ENCODE measurements at regions not wholly inside any gene's neighbourhood (a gene's known extent, or its start where the extent isn't known, plus 50 kb on each side); places are given as distances from the start of the nearest gene placed in this dataset.

- no peaks in the 10 kb centered on the region for H3K79me2 ChIP-seq
These were observed 347.7 kb upstream of the SATB1 start for GRCh38 chr3:18772699-18773305.

GRCh38 chr3:18771931-18772330, 346.8 kb upstream of the SATB1 start:
- no peak for TF ChIP-seq CTCF (IDR thresholded peaks at IDR 0.05)
- Histone ChIP-seq H3K9ac (no peak overlapping the region), H3K27ac (no peak overlapping the region), H3K4me2 (ENCODE audit: low read length) (no peak overlapping the region), H3K4me3 (ENCODE audit: low read depth, low read length) (no peak overlapping the region), H3K27me3 (ENCODE audit: control insufficient read depth, insufficient read depth, low read length) (no peaks in the 10 kb centered on the region), H3K36me3 (ENCODE audit: control insufficient read depth, insufficient read depth, low read length) (no peaks in the 10 kb centered on the region), H3K9me3 (ENCODE audit: control insufficient read depth, low read length) (no peaks in the 10 kb centered on the region), H2AFZ (no peak overlapping the region), H3K79me2 (no peaks in the 10 kb centered on the region), H3K4me1 (no peaks in the 10 kb centered on the region)

More at GRCh38 chr3:18772699-18773305, 347.7 kb upstream of the SATB1 start:
- H3K9me3 ChIP-seq (ENCODE audit: control insufficient read depth, low read length): no peaks in the 10 kb centered on the region
- H3K4me2 ChIP-seq (ENCODE audit: low read length): no peak overlapping the region
- no peak overlapping the region for H3K27ac ChIP-seq
- TF ChIP-seq CTCF (IDR thresholded peaks at IDR 0.05): no peak
- no peaks in the 10 kb centered on the region for H3K27me3 ChIP-seq (ENCODE audit: control insufficient read depth, insufficient read depth, low read length)
- no peak overlapping the region for H3K9ac ChIP-seq
- no peaks in the 10 kb centered on the region for H3K4me1 ChIP-seq
- no peak overlapping the region for H2AFZ ChIP-seq
- H3K36me3 ChIP-seq (ENCODE audit: control insufficient read depth, insufficient read depth, low read length): no peaks in the 10 kb centered on the region
- H3K4me3 ChIP-seq (ENCODE audit: low read depth, low read length): no peak overlapping the region

GRCh38 chr3:18770800-18771199, 345.7 kb upstream of the SATB1 start:
- H3K79me2 ChIP-seq: no peaks in the 10 kb centered on the region
- no peaks in the 10 kb centered on the region for H3K9me3 ChIP-seq (ENCODE audit: control insufficient read depth, low read length)
- H3K4me2 ChIP-seq (ENCODE audit: low read length): no peak overlapping the region
- no peak overlapping the region for H3K9ac ChIP-seq
- no peaks in the 10 kb centered on the region for H3K27me3 ChIP-seq (ENCODE audit: control insufficient read depth, insufficient read depth, low read length)
- TF ChIP-seq CTCF (IDR thresholded peaks at IDR 0.05): no peak
- H3K4me1 ChIP-seq: no peaks in the 10 kb centered on the region
- no peaks in the 10 kb centered on the region for H3K36me3 ChIP-seq (ENCODE audit: control insufficient read depth, insufficient read depth, low read length)
- no peak overlapping the region for H3K27ac ChIP-seq
- H2AFZ ChIP-seq: no peak overlapping the region
- H3K4me3 ChIP-seq (ENCODE audit: low read depth, low read length): no peak overlapping the region

- Histone ChIP-seq H2AFZ (no peak overlapping the region), H3K4me3 (ENCODE audit: low read depth, low read length) (no peak overlapping the region), H3K4me2 (ENCODE audit: low read length) (no peak overlapping the region), H3K4me1 (no peaks in the 10 kb centered on the region), H3K79me2 (no peaks in the 10 kb centered on the region), H3K36me3 (ENCODE audit: control insufficient read depth, insufficient read depth, low read length) (no peaks in the 10 kb centered on the region), H3K27me3 (ENCODE audit: control insufficient read depth, insufficient read depth, low read length) (no peaks in the 10 kb centered on the region), H3K9me3 (ENCODE audit: control insufficient read depth, low read length) (no peaks in the 10 kb centered on the region), H3K27ac (no peak overlapping the region), H3K9ac (no peak overlapping the region)
- no peak for TF ChIP-seq CTCF (IDR thresholded peaks at IDR 0.05)
These were observed 342.7 kb upstream of the SATB1 start for GRCh38 chr3:18767756-18768303.

- Histone ChIP-seq H2AFZ (no peak overlapping the region), H3K27me3 (ENCODE audit: control insufficient read depth, insufficient read depth, low read length) (no peaks in the 10 kb centered on the region), H3K4me2 (ENCODE audit: low read length) (no peak overlapping the region), H3K27ac (no peak overlapping the region), H3K9ac (no peak overlapping the region), H3K36me3 (ENCODE audit: control insufficient read depth, insufficient read depth, low read length) (no peaks in the 10 kb centered on the region), H3K9me3 (ENCODE audit: control insufficient read depth, low read length) (no peaks in the 10 kb centered on the region), H3K4me3 (ENCODE audit: low read depth, low read length) (no peak overlapping the region), H3K79me2 (no peaks in the 10 kb centered on the region), H3K4me1 (no peaks in the 10 kb centered on the region)
- TF ChIP-seq CTCF (IDR thresholded peaks at IDR 0.05): no peak
These were observed 341.8 kb upstream of the SATB1 start for GRCh38 chr3:18766974-18767373.

All from parathyroid adenoma (tissue), 2 donors.